ENCODE measurements at regions not wholly inside any gene's neighbourhood (a gene's known extent, or its start where the extent isn't known, plus 50 kb on each side); places are given as distances from the start of the nearest gene placed in this dataset.

DNA sequence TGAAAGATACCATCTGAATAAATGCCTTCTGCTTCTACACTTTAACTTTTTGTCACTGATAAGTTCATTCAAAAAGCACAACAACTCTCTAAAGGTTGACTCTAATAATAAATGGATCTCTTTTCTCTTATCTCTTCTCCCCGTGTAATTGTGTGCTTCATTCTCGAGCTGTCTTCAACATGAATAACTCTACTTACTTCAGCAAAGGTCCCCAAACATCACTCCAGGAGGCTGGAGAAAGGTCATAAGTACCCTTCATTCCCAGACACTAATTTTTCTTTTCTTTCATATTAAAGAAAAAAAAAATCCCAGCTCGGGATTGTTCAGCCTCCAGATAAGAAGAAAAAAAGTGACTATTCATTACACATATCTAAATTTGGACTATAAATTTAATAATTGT lies 222.2 kb downstream of the FOXO1 start:
- peaks cover 24% of the 10 kb centered on the region for H3K4me1 ChIP-seq (ENCODE audit: insufficient read depth)
- H3K36me3 ChIP-seq = no peaks in the 10 kb centered on the region
- TF ChIP-seq POLR2A (IDR thresholded peaks at IDR 0.05) = no peak
- TF ChIP-seq, protein P1, sequence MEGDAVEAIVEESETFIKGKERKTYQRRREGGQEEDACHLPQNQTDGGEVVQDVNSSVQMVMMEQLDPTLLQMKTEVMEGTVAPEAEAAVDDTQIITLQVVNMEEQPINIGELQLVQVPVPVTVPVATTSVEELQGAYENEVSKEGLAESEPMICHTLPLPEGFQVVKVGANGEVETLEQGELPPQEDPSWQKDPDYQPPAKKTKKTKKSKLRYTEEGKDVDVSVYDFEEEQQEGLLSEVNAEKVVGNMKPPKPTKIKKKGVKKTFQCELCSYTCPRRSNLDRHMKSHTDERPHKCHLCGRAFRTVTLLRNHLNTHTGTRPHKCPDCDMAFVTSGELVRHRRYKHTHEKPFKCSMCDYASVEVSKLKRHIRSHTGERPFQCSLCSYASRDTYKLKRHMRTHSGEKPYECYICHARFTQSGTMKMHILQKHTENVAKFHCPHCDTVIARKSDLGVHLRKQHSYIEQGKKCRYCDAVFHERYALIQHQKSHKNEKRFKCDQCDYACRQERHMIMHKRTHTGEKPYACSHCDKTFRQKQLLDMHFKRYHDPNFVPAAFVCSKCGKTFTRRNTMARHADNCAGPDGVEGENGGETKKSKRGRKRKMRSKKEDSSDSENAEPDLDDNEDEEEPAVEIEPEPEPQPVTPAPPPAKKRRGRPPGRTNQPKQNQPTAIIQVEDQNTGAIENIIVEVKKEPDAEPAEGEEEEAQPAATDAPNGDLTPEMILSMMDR (IDR thresholded peaks at IDR 0.05) = no peak
- no peak for TF ChIP-seq EP300 (IDR thresholded peaks at IDR 0.05)
- intact Hi-C loops (cut with DNase I) = no loop called here
- DNase-seq = no peak
- H3K4me3 ChIP-seq = no peak overlapping the region
- H3K9me3 ChIP-seq = no peaks in the 10 kb centered on the region
- WGBS, 3 donors = 15 to 25% (median 20%) methylated on average over 3 of the region's 3 CpGs
- H3K27me3 ChIP-seq = no peaks in the 10 kb centered on the region
- H3K27ac ChIP-seq = no peak overlapping the region

- Histone ChIP-seq H3K9me3 (no peaks in the 10 kb centered on the region), H3K4me1 (ENCODE audit: insufficient read depth) (peaks cover 12% of the 10 kb centered on the region), H3K27ac (no peak overlapping the region), H3K36me3 (no peaks in the 10 kb centered on the region), H3K4me3 (no peak overlapping the region), H3K27me3 (no peaks in the 10 kb centered on the region)
- intact Hi-C loops (cut with DNase I) = no loop called here
- WGBS, 3 donors = 83 to 91% (median 86%) methylated on average over 11 of the region's 11 CpGs
- TF ChIP-seq EP300 (IDR thresholded peaks at IDR 0.05) = no peak
- no peak for TF ChIP-seq POLR2A (IDR thresholded peaks at IDR 0.05)
- TF ChIP-seq, protein P1 (IDR thresholded peaks at IDR 0.05) = no peak
- peak in 2 of 5 donors; percentile 29 to 35 for DNase-seq
Measured at GRCh38 chr13:40445557-40445990, 220.9 kb downstream of the FOXO1 start.

DNA sequence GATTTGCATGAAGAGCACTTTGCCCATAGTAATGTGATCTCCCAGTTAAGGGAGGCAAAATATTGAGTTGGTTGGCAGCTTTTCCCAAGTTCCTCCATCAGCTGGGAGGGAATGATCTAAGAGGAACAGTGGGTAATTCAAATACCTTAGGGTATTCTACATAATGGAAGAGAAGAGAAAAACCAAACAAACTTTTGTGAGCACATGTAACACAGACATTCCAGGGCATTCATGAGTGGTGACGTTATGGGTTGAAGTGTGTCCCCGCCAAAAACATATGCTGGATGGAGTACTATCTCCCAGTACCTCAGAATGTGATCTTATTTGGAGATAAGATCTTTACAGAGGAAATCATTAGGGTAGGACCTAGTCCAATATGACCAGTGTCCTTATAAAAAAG lies 220.1 kb downstream of the FOXO1 start:
- DNase-seq = no peak
- intact Hi-C loops (cut with DNase I) = no loop called here
- Histone ChIP-seq H3K36me3 (no peaks in the 10 kb centered on the region), H3K9me3 (no peaks in the 10 kb centered on the region), H3K27me3 (no peaks in the 10 kb centered on the region), H3K27ac (no peak overlapping the region), H3K4me1 (ENCODE audit: insufficient read depth) (peaks cover 7% of the 10 kb centered on the region), H3K4me3 (no peak overlapping the region)
- 72 to 100% (median 97%) methylated on average over 2 of the region's 2 CpGs for WGBS, 3 donors
- TF ChIP-seq, protein P1 (IDR thresholded peaks at IDR 0.05) = no peak
- TF ChIP-seq POLR2A (IDR thresholded peaks at IDR 0.05) (no peak), EP300 (IDR thresholded peaks at IDR 0.05) (no peak)

- Histone ChIP-seq H3K9me3 (no peaks in the 10 kb centered on the region), H3K4me1 (ENCODE audit: insufficient read depth) (peaks cover 1% of the 10 kb centered on the region), H3K36me3 (no peaks in the 10 kb centered on the region), H3K27ac (no peak overlapping the region), H3K27me3 (no peaks in the 10 kb centered on the region), H3K4me3 (no peak overlapping the region)
- DNase-seq = no peak
- TF ChIP-seq EP300 (IDR thresholded peaks at IDR 0.05) (no peak), POLR2A (IDR thresholded peaks at IDR 0.05) (no peak)
- TF ChIP-seq, protein P1 (IDR thresholded peaks at IDR 0.05) = no peak
- WGBS, 3 donors = 72 to 93% (median 73%) methylated on average over 3 of the region's 3 CpGs
- intact Hi-C loops (cut with DNase I) = no loop called here
Measured at GRCh38 chr13:40447857-40448256, 218.6 kb downstream of the FOXO1 start.
